ENCODE measurements at regions not wholly inside any gene's neighbourhood (a gene's known extent, or its start where the extent isn't known, plus 50 kb on each side); places are given as distances from the start of the nearest gene placed in this dataset.

DNA sequence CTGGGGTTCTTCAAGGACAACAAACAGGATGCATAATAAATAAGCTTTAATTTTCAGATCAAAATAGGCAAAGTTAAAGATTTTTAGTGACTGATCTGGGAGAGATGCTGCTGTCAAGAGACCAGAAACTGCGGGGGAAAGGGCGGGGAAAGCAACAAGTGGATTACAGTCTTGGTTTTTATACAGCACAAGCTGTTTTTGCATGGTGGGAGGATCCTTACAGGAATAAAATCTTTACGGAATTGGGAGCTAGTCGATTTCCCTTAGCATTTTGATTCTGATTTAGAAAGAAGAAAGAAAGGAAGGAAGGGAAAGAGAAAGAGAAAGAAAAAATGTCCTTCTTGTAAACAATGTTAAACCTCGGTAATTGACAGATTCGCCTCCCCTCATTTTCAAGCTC lies 242.3 kb upstream of the SP8 start:
- DNase-seq (ENCODE audit: low spot score) = no peak

DNA sequence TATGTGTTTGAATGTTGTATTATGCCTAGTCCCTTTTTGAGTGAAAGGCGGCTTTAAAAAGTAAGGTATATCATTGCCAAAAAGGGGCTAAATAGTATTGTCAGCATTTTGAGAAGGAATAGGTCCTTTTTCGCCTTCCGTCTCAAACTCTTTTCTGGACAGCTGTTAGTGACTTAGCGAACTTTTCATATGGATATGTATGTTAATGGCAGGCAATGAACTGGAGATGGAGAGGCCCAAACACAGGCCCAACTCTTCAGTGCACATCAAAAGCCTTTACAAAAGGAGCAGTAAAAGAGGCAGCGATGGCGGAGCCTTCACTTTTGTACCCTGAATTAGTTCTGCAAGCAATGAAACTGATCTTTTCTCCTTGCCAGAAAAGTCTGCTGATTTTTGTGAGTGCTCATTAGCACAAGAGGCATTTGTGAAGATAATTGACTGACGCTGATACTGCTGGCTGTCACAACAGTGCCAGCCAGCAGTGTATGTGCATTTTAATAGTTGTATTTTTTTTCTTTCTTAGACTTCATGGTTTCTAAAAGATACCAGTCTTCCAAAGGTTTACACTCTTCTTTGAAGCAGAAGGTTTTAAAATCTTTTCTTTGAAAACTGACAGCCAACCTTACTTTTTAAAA lies 243.7 kb upstream of the SP8 start:
- DNase-seq (ENCODE audit: low spot score) = no peak

DNA sequence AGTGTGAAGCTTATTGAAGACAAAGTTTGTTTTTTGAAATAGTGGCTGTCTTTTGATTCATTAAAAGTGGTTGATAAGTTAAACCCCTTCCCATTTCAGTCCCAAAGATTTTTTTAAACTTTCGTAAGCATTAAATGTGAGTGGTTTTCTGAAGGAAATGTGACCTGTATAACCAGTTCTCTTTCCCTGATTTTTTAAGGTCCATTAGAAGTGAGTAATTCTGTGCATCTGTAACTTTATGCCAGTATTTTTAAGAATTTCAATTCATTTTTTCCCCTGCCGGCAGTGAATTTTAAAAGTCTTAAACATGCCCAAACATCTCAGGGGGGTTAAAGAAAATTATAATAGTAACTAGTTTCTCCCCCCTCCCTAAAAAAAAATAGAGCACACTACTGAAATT lies 254.6 kb upstream of the SP8 start:
- DNase-seq (ENCODE audit: low spot score) = no peak

DNA sequence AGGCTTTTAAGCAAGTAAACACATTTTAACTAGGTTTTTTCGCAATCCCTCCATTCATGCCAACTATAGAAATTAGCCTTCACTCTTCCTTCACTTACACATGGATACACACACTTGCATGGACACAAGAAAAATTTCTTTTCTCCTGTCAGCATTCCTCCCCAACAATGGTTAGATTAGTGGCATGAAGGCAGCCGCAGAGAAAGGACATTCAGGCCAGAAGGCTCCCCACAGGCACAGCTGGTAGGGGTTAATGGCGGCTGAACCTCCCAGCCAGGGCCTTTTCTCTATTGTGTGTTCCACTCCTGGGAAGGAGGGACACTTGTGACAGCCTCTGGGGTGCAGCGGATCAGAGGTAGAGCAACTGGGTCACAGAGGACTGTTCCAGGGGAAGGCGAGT lies 255.0 kb upstream of the SP8 start:
- no peak for DNase-seq (ENCODE audit: low spot score)

DNA sequence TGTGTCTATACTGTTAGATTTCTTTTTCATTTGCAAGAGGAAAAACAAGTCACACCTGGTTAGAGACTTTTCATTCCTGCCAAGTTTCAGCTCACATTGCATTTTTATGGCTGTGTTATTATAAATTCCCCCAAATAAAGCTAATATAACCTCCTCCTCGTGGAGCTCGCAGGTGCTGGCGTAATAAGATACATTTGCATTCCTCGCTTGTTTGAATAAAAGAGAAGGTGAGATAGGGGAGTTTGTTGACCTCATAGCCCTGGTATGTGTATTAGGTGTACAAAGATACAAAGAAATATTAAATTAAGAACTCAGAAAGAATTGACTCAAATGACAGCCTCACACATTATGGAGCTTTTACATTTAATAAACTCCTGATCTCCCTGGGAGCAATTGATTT lies 257.7 kb upstream of the SP8 start:
- DNase-seq (ENCODE audit: low spot score) = no peak

DNA sequence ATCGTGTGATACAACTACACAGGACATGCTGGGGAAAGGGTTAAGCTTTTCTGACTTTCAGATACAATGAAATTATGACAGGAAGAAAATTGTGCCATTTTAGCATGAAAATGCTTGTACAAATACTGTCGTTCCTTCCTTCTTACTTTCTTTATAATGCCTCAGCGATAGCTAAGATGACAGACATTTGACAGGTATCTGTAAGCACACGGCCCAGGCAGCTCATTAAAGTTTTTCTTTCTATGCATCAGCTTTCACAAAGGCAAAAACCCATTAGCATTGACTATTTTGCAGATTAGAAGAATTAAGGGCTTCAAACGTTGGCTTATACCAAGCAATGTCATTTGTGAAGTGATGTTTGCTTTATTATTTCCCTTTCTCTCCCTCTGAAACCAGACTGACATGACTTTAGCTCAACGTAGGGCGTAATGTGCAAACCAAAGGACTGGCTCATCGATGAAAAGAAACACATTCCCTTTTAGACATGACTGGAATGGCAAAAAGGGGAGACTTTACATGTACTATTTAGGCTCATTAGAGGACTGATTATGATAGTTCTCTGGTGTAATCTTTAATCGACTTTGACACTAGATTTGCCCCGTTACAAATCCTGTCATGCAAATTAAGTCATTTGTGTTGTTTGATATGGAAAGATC lies 258.4 kb upstream of the SP8 start:
- no peak for DNase-seq (ENCODE audit: low spot score)

DNA sequence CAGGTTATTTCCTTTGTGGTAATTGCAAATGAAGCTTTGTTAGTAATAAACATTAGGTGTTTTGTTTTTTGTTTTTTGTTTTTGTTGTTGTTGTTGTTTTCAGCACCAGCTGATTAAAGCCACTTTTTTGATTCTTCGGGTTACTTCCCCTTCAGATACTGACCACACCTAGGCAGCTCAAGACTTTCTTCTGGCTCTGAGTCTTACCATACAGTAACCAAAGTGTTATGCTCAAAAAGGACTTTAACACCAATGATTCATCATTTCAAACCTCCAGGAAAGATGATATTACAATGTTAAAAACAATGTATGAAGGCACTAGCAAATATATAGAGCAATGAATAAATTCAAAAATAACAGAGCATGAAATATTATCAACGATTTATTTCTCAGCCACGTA lies 265.2 kb upstream of the SP8 start:
- no peak for DNase-seq (ENCODE audit: low spot score)

DNA sequence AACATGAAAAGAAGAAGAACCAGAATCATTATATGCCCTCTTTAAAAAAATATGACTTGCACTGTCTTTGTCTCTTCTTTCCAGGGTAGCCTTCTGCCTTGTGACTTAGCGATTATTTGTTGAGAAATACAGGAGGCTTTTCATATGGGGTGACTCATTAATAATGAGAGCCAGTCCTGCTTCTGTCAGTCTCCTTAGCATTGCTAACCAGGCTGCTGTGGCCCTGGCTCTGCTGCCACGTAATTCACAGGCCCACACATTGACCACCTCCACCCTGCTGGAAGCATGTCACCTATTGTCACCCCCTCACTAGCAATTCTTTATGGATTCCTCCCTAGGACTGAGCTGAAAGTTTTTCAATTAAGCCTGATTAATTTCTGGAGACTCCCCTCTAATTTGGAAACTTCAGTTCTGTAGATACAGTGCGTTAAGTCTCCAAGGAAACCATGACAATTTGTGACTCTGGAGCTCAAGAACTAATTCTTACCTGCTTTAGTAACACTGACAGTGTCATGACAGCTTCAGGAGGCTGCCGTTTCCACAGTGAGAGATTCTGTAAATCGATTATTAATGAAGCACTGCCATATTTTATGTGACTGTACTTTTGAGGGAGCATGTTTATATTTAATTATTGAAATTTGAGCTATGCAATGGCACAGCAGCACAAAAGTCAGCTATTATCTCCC lies 267.9 kb upstream of the SP8 start:
- DNase-seq (ENCODE audit: low spot score) = no peak

DNA sequence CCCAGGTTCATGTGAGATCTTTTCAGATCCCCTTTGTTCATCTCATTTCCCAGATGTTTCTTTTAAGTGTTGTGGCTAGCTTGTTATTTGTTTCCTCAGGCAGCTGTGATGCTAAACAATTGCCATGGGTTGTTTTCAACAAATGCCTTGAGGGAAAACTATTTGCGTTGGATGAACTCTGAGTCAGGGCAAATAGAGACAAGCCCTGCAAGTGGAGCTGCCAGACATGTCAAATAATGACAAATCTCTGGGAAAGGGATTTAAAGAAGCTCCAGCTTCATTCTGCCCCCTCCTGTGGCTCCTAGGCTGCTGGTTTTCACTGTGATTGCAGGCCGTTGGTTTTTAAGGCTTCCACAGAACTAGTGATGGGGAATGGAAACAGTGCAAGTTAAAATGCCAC lies 272.4 kb upstream of the SP8 start:
- DNase-seq (ENCODE audit: low spot score) = no peak

DNA sequence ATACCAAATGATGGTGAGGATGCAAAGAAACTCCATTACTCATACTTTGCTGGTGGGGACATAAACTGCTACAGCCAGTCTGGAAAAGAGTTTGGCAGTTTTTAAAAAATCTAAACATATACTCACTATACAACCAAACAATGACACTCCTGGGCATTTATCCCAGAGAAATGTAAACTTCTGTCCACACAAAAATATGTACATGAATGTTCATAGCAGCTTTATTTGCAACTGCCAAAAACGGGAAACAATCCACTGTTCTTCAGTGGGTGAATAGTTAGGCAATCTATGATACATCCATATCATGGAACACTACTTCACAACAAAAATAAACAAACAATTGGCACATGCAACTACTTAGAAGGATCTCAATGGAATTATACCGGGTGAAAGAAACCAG lies 276.4 kb upstream of the SP8 start:
- no peak for DNase-seq (ENCODE audit: low spot score)

DNA sequence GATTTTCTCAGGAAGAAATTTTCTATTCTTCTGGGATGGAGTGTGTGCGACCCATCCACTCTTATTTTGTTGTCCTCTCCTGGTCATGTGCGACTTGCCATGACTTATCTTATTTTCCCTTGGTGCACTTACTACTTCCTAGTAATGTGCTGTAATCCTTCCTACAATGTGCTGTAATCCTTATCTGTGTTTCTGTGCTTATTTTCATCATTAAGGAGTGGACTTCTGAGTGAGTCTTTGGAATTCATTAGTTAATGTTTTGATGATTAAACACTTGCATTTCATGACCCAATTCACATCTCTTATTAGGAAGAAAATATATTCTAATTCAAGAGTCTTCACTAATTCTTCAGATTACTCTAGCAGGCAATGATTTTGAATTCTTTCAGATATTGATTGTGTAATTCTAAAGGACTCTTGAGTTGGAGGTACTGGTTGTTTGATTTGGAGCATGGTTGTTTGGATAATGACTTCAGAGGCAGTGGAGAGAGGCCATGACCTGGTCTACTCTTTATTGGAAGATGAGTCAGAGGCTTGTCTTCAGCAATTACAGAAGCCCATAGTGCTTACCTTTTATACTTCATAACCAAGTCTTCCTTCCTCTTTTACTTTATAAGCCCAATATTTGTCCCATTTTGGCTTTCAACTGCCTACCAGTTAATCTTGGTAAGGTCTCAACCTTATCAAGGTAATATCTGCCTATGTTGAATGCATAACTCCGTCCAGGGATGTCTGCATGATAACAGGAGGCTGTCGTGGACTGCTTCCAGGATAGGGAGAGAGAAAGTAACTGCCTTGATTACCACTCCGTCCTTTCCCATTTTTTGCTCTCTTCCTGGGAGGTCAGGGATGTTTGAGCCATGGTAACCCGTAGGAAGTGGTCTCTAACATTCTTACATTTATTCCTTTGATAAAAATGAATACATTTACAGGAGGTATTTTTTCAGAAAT lies 278.3 kb upstream of the SP8 start:
- DNase-seq (ENCODE audit: low spot score) = no peak

DNA sequence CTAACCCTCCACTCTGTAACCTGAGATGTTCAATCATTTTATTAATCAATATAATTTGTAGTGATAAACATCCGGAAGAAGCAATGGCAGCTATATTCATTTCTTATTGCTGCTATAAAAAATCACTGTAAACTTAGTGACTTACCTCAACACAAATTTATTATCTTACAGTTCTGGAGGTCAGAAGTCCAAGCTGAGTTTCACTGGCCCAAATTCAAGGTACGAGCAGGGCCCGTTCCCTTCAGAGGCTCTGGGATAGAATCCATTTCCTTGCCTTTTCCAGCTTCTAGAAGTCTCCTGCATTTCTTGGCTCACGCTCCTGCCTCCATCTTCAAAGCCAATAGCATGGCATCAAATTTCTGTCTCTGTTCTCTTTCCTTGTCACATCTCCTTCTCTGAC lies 279.5 kb upstream of the SP8 start:
- no peak for DNase-seq (ENCODE audit: low spot score)

DNA sequence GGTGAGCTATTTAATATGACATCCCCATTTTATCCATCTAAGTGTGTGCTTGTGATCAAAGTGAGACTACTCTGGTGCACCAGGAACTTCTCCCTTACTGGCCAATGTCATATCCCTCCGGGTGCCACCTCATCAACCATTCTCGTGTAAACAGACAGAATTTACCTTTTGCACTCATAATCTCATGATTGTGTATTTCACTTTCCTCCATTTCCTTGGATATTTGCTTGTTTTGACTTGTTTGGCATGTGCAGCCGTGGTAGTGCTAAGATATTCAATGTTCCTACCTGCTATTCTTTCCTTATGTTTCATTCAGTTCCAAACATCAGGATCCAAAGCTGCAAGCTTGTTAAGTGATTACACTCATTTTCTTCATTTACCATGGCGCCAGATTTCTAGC lies 280.5 kb upstream of the SP8 start:
- DNase-seq (ENCODE audit: low spot score) = no peak

DNA sequence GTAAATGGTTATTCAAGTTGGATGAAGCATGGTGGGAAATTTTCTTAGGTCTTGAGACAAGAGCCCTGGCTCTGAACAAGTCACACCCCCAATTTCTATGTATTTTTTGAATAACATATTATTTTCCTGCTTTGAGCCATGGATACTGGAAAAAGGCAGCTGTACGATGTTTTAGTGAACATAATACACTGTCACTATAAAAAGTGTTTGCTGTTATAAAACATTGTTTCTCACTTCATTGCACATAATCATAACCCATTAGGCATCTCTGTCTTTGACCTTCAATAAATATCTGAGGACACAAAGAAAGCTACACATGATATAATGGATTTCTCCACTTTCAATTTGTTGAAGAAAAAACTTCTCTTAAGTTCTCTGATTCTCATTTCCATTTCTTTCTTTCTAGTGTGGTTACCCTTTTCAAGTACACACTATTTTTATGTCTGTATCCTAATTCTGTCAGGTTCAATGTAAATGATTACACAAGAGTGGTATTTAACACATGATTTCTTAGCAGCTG lies 283.9 kb upstream of the SP8 start:
- no peak for DNase-seq (ENCODE audit: low spot score)

DNA sequence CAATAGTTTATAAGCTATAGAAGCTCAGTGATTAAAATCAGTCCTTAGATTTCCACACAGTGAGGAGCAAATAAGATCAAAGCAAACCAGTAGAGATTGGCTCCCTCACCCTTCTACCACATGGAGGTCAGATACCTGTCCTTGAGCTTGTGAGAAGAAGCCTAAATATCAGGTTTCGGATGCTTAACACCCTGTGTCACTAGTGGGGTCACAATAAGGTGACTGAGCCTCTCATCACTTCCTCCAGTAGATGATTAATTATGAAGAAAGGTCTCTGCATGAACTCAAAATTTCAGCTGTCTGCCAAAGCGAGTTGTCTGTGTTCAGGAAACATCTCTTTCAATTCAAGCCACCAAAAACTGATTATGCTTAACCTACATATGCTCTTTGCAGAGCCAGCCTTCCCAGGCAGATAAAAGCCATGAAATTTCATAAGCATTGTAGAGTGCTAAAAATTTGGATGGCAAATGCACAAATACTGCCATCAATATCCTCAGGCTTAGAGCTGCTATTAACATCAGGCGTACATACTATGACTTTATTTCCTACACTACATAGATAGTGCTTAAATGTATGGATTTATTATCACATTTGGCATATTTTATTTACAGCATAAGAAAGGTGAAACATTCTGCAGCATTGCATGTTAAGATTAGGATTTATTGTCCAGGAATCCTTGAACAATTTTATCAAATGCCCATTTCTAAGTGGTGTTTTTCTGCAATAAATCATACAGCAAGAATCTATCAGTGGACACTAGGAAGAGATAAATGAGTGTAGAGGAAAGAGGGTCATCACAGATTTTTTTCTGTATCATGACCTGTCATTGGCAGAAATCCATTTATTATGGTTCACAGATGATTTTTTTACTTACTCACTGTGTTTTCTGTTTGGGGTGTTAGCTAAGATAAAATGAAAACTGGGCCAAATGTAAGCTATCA lies 285.1 kb upstream of the SP8 start:
- DNase-seq (ENCODE audit: low spot score) = no peak

DNA sequence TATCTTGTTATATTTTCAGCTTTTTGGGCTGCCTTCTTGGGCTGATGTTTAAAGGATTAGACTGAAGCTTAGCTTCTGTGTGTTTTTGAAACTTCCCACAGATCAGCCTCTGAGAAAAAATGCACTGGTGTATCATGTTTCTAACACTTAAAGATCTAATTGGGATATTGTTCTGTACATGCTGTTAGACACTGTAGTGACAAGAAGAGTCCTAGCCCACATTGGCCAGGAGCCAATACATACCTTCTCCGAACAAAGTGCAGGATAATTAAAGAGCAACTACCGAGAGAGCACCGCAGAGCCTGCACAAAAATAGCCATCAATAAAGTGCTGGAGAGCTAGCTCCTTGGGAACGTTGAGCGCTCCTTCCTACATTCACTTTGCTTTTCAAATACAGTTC lies 289.4 kb upstream of the SP8 start:
- DNase-seq (ENCODE audit: low spot score) = no peak

DNA sequence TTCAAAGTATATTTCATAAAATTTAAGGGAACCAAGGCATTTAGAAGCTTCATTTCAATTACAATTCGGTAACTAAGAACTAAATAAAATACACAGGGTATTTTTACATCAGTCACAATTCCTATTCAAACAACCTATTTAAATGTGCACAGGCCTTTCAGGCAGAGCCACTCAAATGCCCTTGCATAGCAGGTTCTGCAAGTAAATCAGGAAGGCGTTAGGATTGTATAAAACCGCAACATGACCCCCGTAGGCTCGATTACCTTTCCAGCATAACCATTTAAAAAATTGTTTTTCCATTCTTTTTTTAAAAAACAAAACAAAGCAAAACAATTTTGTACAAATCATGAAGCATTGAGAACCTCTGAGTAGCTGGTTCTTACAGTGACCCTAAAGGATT lies 289.9 kb upstream of the SP8 start:
- DNase-seq (ENCODE audit: low spot score) = no peak

DNA sequence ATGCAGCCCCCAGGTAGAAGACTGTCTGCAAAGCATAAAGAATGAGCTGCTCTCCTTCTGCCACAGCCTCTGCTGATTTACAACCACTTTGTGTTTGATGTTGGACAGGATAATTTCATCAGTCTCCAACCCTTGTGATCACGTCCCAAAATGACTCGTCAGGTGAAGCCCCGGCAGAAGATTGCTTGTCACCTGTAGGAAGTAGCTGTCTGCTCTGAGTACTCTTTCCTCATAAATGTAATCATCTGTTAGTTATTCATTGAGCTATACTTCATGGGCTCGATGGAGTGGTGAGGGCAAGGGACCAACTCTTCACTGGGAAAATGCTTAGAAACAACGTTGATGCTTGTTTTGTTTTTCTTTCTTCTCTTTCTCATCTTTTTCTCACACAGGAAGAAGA lies 290.9 kb upstream of the SP8 start:
- DNase-seq (ENCODE audit: low spot score) = no peak

DNA sequence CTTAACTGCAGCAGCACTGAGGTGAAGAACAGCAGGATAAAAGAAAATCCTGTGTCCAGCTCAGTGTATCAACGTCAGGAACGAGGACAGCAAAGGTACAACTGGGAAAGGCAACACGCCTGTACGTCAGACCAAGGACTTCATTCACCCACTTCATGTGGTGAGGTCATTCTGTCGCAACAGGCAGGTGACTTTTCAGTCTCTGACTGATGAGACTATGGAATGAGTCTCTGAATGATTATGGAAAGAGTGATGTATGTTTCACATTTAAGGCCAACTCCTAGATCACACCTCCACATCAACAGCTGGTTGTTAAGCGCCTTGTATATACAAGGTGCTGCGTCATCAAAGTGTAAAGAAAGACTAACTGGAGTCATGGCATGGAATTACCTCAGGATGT lies 297.6 kb upstream of the SP8 start:
- no peak for DNase-seq (ENCODE audit: low spot score)

DNA sequence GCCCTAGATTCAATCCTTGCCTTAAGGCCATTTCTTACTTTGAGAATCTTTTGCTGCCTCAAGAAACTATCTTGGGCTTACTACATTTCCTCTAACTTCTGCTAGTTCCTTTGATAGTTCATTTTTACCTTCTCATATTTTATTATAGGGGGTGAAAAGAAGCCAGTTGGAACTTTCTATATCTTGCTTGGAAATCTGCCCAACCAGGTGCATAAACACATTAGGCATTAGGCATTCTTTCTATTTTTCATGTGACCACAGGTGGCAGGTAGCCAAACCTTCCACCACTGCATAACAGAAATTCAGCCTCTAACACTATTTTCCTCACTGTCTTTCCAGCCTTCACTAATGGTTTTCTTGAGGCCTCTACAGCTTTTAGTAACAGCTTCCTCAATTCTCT lies 300.0 kb upstream of the SP8 start:
- DNase-seq (ENCODE audit: low spot score) = no peak

DNA sequence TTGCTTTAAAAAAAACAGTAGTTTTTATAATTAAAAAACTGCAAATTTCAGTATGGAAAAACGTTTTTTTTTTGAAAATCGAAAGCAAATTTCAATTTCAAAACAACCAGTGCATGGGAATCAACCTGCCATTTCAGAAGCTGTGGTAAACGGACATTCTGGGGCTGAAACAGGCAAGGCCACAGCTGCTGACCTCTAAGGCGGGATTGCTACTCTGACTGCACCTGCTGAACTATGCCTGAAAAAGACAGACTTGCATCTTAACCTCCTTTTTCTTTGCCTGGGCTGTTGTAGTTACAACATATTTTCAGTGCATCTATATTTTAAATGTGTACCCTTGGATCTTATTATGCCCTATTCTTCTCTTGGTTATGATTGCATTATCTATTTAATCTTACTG lies 303.0 kb upstream of the SP8 start:
- DNase-seq (ENCODE audit: low spot score) = no peak

Measured in HuH-7.5 (cell line).